ENCODE measurements at regions not wholly inside any gene's neighbourhood (a gene's known extent, or its start where the extent isn't known, plus 50 kb on each side); places are given as distances from the start of the nearest gene placed in this dataset.
"Not testable (repeated sequence)": the region's sequence is repeated elsewhere in the genome, so short reads cannot be mapped to it uniquely, and the experiment has no call there.

- Mint-ChIP-seq H3K4me3 (no peak overlapping the region), H3K36me3 (no peaks in the 10 kb centered on the region), H3K4me1 (peaks cover 0 to 2% (median 0%) of the 10 kb centered on the region in 3 donors), H3K9me3 (no peaks in the 10 kb centered on the region), H3K27ac (no peak overlapping the region), H3K27me3 (peaks cover 12% of the 10 kb centered on the region)
Measured at GRCh38 chr20:48411245-48411644, 416.6 kb downstream of the PREX1 start.

GRCh38 chr20:48409055-48409615 lies 418.7 kb downstream of the PREX1 start:
- Mint-ChIP-seq H3K9me3 (no peaks in the 10 kb centered on the region), H3K4me3 (no peak overlapping the region), H3K4me1 (peaks cover 0 to 2% (median 0%) of the 10 kb centered on the region in 3 donors), H3K27ac (no peak overlapping the region), H3K27me3 (peaks cover 15% of the 10 kb centered on the region), H3K36me3 (no peaks in the 10 kb centered on the region)

- H3K9me3 Mint-ChIP-seq, result no peaks in the 10 kb centered on the region
- H3K4me1 Mint-ChIP-seq, result peaks cover 0 to 2% (median 0%) of the 10 kb centered on the region in 3 donors
- no peaks in the 10 kb centered on the region for H3K36me3 Mint-ChIP-seq
- H3K4me3 Mint-ChIP-seq, result no peak overlapping the region
- no peak overlapping the region for H3K27ac Mint-ChIP-seq
- peaks cover 21% of the 10 kb centered on the region for H3K27me3 Mint-ChIP-seq
Measured at GRCh38 chr20:48407710-48408109, 420.1 kb downstream of the PREX1 start.

- H3K9me3 Mint-ChIP-seq, result no peaks in the 10 kb centered on the region
- no peak overlapping the region for H3K27ac Mint-ChIP-seq
- H3K4me3 Mint-ChIP-seq, result no peak overlapping the region
- peaks cover 0 to 2% (median 0%) of the 10 kb centered on the region in 3 donors for H3K4me1 Mint-ChIP-seq
- H3K27me3 Mint-ChIP-seq, result peaks cover 26% of the 10 kb centered on the region
- no peaks in the 10 kb centered on the region for H3K36me3 Mint-ChIP-seq
Measured at GRCh38 chr20:48406912-48407340, 420.9 kb downstream of the PREX1 start.

- Mint-ChIP-seq H3K4me1 (peaks cover 0 to 2% (median 0%) of the 10 kb centered on the region in 3 donors), H3K36me3 (no peaks in the 10 kb centered on the region), H3K27me3 (peaks cover 30% of the 10 kb centered on the region), H3K9me3 (no peaks in the 10 kb centered on the region), H3K4me3 (no peak overlapping the region), H3K27ac (no peak overlapping the region)
Measured at GRCh38 chr20:48406498-48406897, 421.3 kb downstream of the PREX1 start.

GRCh38 chr20:48405909-48406308 lies 421.9 kb downstream of the PREX1 start:
- Mint-ChIP-seq H3K4me3 (no peak overlapping the region), H3K27ac (peak overlapping the region in 2 of 3 donors; percentile 34 to 60), H3K9me3 (no peaks in the 10 kb centered on the region), H3K36me3 (no peaks in the 10 kb centered on the region), H3K27me3 (peaks cover 30% of the 10 kb centered on the region), H3K4me1 (peaks cover 0 to under 1% (median 0%) of the 10 kb centered on the region in 3 donors)

- Mint-ChIP-seq H3K27ac (no peak overlapping the region), H3K9me3 (no peaks in the 10 kb centered on the region), H3K4me1 (no peaks in the 10 kb centered on the region), H3K36me3 (no peaks in the 10 kb centered on the region), H3K27me3 (peaks cover 28% of the 10 kb centered on the region), H3K4me3 (no peak overlapping the region)
Measured at GRCh38 chr20:48404598-48404997, 423.2 kb downstream of the PREX1 start.

- Mint-ChIP-seq H3K4me3 (no peak overlapping the region), H3K27me3 (peaks cover 28% of the 10 kb centered on the region), H3K27ac (peak overlapping the region in 1 of 3 donors; percentile 35)
Measured at GRCh38 chr20:48403167-48403761, 424.5 kb downstream of the PREX1 start.

GRCh38 chr20:48401359-48401758 lies 426.4 kb downstream of the PREX1 start:
- H3K27ac Mint-ChIP-seq, result peak overlapping the region in 1 of 3 donors; percentile 79

More at GRCh38 chr20:48403167-48403761, 424.5 kb downstream of the PREX1 start:
- no peaks in the 10 kb centered on the region for H3K36me3 Mint-ChIP-seq
- H3K9me3 Mint-ChIP-seq, result no peaks in the 10 kb centered on the region
- no peaks in the 10 kb centered on the region for H3K4me1 Mint-ChIP-seq

GRCh38 chr20:48400009-48400408 lies 427.8 kb downstream of the PREX1 start:
- Mint-ChIP-seq H3K4me1 (no peaks in the 10 kb centered on the region), H3K4me3 (no peak overlapping the region), H3K27ac (no peak overlapping the region), H3K36me3 (no peaks in the 10 kb centered on the region), H3K9me3 (no peaks in the 10 kb centered on the region), H3K27me3 (peaks cover 36% of the 10 kb centered on the region)

More at GRCh38 chr20:48401359-48401758, 426.4 kb downstream of the PREX1 start:
- peaks cover 34% of the 10 kb centered on the region for H3K27me3 Mint-ChIP-seq
- H3K9me3 Mint-ChIP-seq, result no peaks in the 10 kb centered on the region
- no peaks in the 10 kb centered on the region for H3K36me3 Mint-ChIP-seq
- no peak overlapping the region for H3K4me3 Mint-ChIP-seq
- no peaks in the 10 kb centered on the region for H3K4me1 Mint-ChIP-seq

GRCh38 chr20:48398506-48399449 lies 429.0 kb downstream of the PREX1 start:
- H3K4me1 Mint-ChIP-seq, result no peaks in the 10 kb centered on the region
- H3K27ac Mint-ChIP-seq, result no peak overlapping the region
- no peaks in the 10 kb centered on the region for H3K36me3 Mint-ChIP-seq
- H3K27me3 Mint-ChIP-seq, result peaks cover 31% of the 10 kb centered on the region
- H3K4me3 Mint-ChIP-seq, result no peak overlapping the region
- H3K9me3 Mint-ChIP-seq, result no peaks in the 10 kb centered on the region

GRCh38 chr20:48396981-48397861 lies 430.6 kb downstream of the PREX1 start:
- H3K4me3 Mint-ChIP-seq, H3K27ac Mint-ChIP-seq, H3K9me3 Mint-ChIP-seq, H3K36me3 Mint-ChIP-seq, H3K4me1 Mint-ChIP-seq: not testable (repeated sequence)
- H3K27me3 Mint-ChIP-seq, result peaks cover 23% of the 10 kb centered on the region

GRCh38 chr20:48395816-48396546 lies 431.8 kb downstream of the PREX1 start:
- Mint-ChIP-seq H3K4me1 (peaks cover 0 to 3% (median 0%) of the 10 kb centered on the region in 3 donors), H3K27ac (no peak overlapping the region), H3K27me3 (peaks cover 14% of the 10 kb centered on the region), H3K9me3 (peaks cover 4 to 12% (median 11%) of the 10 kb centered on the region in 3 donors), H3K4me3 (no peak overlapping the region), H3K36me3 (no peaks in the 10 kb centered on the region)

All from IgD-negative memory B cell (primary cell).